ENCODE measurements at regions not wholly inside any gene's neighbourhood (a gene's known extent, or its start where the extent isn't known, plus 50 kb on each side); places are given as distances from the start of the nearest gene placed in this dataset.

GRCh38 chr6:135603249-135603648 lies 105.7 kb upstream of the AHI1 start:
- Mint-ChIP-seq H3K4me3 (ENCODE audit: unreplicated experiment) (no peak overlapping the region), H3K4me1 (ENCODE audit: insufficient read depth, unreplicated experiment) (no peaks in the 10 kb centered on the region), H3K9me3 (ENCODE audit: unreplicated experiment) (peaks cover 9% of the 10 kb centered on the region), H3K27ac (ENCODE audit: low read depth, unreplicated experiment) (no peak overlapping the region), H3K36me3 (ENCODE audit: insufficient read depth, unreplicated experiment) (no peaks in the 10 kb centered on the region), H3K27me3 (ENCODE audit: insufficient read depth, unreplicated experiment) (no peaks in the 10 kb centered on the region)
- ChIA-PET CTCF (interaction anchor here (0.5 to 0.6 kb wide), 2 partner anchors 15 to 625 kb away, joined by 3 read pairs; no protein-coding TSS in a partner anchor), POLR2A (no interaction called here)
- TF ChIP-seq, protein P1, sequence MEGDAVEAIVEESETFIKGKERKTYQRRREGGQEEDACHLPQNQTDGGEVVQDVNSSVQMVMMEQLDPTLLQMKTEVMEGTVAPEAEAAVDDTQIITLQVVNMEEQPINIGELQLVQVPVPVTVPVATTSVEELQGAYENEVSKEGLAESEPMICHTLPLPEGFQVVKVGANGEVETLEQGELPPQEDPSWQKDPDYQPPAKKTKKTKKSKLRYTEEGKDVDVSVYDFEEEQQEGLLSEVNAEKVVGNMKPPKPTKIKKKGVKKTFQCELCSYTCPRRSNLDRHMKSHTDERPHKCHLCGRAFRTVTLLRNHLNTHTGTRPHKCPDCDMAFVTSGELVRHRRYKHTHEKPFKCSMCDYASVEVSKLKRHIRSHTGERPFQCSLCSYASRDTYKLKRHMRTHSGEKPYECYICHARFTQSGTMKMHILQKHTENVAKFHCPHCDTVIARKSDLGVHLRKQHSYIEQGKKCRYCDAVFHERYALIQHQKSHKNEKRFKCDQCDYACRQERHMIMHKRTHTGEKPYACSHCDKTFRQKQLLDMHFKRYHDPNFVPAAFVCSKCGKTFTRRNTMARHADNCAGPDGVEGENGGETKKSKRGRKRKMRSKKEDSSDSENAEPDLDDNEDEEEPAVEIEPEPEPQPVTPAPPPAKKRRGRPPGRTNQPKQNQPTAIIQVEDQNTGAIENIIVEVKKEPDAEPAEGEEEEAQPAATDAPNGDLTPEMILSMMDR (IDR thresholded peaks at IDR 0.05; ENCODE audit: unreplicated experiment) = no peak
- BruUV-seq (replicated peaks) = no TSS peak
- intact Hi-C loops (cut with micrococcal nuclease) = no loop called here
- DNase-seq (ENCODE audit: unreplicated experiment) = no peak

- no TSS peak for BruUV-seq (replicated peaks)
- Mint-ChIP-seq H3K36me3 (ENCODE audit: insufficient read depth, unreplicated experiment) (no peaks in the 10 kb centered on the region), H3K4me1 (ENCODE audit: insufficient read depth, unreplicated experiment) (no peaks in the 10 kb centered on the region), H3K4me3 (ENCODE audit: unreplicated experiment) (no peak overlapping the region), H3K27me3 (ENCODE audit: insufficient read depth, unreplicated experiment) (no peaks in the 10 kb centered on the region), H3K27ac (ENCODE audit: low read depth, unreplicated experiment) (no peak overlapping the region), H3K9me3 (ENCODE audit: unreplicated experiment) (peaks cover 8% of the 10 kb centered on the region)
- TF ChIP-seq, protein P1 (IDR thresholded peaks at IDR 0.05; ENCODE audit: unreplicated experiment) = no peak
- CTCF ChIA-PET = interaction anchor here (0.6 to 1.5 kb wide), 2 partner anchors 16 to 69 kb away, joined by 3 to 4 read pairs; no protein-coding TSS in a partner anchor
- no peak for DNase-seq (ENCODE audit: unreplicated experiment)
- intact Hi-C loops (cut with micrococcal nuclease) = no loop called here
- POLR2A ChIA-PET = interaction anchor here (0.6 to 0.8 kb wide), 2 partner anchors 18 to 148 kb away, joined by 3 read pairs; no protein-coding TSS in a partner anchor
Observed at GRCh38 chr6:135604035-135604860, 106.7 kb upstream of the AHI1 start.

DNA sequence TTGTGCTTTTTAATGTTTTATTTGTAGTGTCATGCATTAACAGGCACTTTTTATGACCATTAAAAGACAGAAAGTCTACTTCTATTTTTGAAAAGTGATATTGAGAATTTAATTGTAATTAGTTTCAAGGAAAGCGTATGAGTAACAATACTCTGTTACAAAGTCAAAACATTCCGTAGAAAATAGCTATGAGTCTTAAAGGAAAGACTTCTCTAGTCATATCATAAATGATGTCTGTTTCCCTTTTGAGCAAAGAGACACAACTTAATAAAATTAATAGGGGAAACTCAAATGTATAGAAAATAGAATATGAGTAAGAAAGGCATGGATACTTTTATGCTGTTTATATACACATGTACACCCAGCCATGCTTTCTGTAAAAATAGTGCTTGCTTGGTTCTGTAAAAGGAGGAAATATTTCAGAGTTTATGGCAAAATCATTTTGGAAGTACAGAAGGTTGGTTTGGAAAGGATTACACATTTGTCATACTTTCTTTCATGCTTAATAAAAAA lies 107.8 kb upstream of the AHI1 start:
- ChIA-PET CTCF (interaction anchor here (1.5 kb wide), 1 partner anchor 70 kb away, joined by 4 read pairs; no protein-coding TSS in a partner anchor), POLR2A (interaction anchor here (0.7 kb wide), 1 partner anchor 206 kb away, joined by 4 read pairs; no protein-coding TSS in a partner anchor)
- Mint-ChIP-seq H3K4me3 (ENCODE audit: unreplicated experiment) (no peak overlapping the region), H3K36me3 (ENCODE audit: insufficient read depth, unreplicated experiment) (no peaks in the 10 kb centered on the region), H3K9me3 (ENCODE audit: unreplicated experiment) (no peaks in the 10 kb centered on the region), H3K27me3 (ENCODE audit: insufficient read depth, unreplicated experiment) (no peaks in the 10 kb centered on the region), H3K4me1 (ENCODE audit: insufficient read depth, unreplicated experiment) (no peaks in the 10 kb centered on the region), H3K27ac (ENCODE audit: low read depth, unreplicated experiment) (no peak overlapping the region)
- intact Hi-C loops (cut with micrococcal nuclease) = no loop called here
- no TSS peak for BruUV-seq (replicated peaks)
- TF ChIP-seq, protein P1 (IDR thresholded peaks at IDR 0.05; ENCODE audit: unreplicated experiment) = no peak
- no peak for DNase-seq (ENCODE audit: unreplicated experiment)

- no TSS peak for BruUV-seq (replicated peaks)
- POLR2A ChIA-PET = no interaction called here
- Mint-ChIP-seq H3K4me3 (ENCODE audit: unreplicated experiment) (no peak overlapping the region), H3K27ac (ENCODE audit: low read depth, unreplicated experiment) (no peak overlapping the region), H3K27me3 (ENCODE audit: insufficient read depth, unreplicated experiment) (no peaks in the 10 kb centered on the region), H3K4me1 (ENCODE audit: insufficient read depth, unreplicated experiment) (no peaks in the 10 kb centered on the region), H3K36me3 (ENCODE audit: insufficient read depth, unreplicated experiment) (no peaks in the 10 kb centered on the region), H3K9me3 (ENCODE audit: unreplicated experiment) (no peaks in the 10 kb centered on the region)
- intact Hi-C loops (cut with micrococcal nuclease) = no loop called here
- CTCF ChIA-PET = no interaction called here
- TF ChIP-seq, protein P1 (IDR thresholded peaks at IDR 0.05; ENCODE audit: unreplicated experiment) = no peak
- DNase-seq (ENCODE audit: unreplicated experiment) = no peak
Observed at GRCh38 chr6:135606392-135606791, 108.9 kb upstream of the AHI1 start.
